ENCODE measurements at regions not wholly inside any gene's neighbourhood (a gene's known extent, or its start where the extent isn't known, plus 50 kb on each side); places are given as distances from the start of the nearest gene placed in this dataset.

- ATAC-seq (ENCODE audit: insufficient number of reproducible peaks, low FRiP score, low read depth) (no peak), DNase-seq (ENCODE audit: low spot score) (no peak)
- no peak overlapping the region for H3K27ac ChIP-seq
- H3K9me3 ChIP-seq: no peaks in the 10 kb centered on the region
- no peaks in the 10 kb centered on the region for H3K4me1 ChIP-seq (ENCODE audit: control insufficient read depth in 1 of 2, low read depth in 2 of 2)
- TF ChIP-seq CTCF (IDR thresholded peaks at IDR 0.05): no peak
- no peaks in the 10 kb centered on the region for H3K36me3 ChIP-seq
- H3K4me3 ChIP-seq: no peak overlapping the region
- H3K27me3 ChIP-seq (replicated peaks; ENCODE audit: insufficient read depth): no peaks in the 10 kb centered on the region
Measured at GRCh38 chr4:38511702-38512101, 152.3 kb upstream of the KLF3 start.

DNA sequence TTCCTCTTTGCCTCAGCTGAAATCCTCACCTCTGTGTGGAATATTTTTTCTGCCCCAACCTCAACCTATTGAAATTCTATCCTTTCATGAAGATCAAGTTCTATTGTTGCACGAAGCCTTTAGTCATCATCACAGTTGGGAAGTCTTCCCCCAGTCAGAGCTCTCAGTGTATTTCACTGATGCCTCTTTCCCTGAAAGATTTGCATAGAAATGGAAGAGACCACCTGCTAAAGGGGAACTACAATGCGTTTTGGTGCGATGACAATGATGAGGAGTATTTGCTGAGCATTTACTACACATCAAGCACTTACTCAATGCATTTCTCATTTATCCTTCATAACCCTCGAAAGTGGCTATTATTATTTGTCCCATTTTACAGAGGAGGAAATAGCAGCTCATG is 151.2 kb upstream of the KLF3 start:
- ATAC-seq (ENCODE audit: insufficient number of reproducible peaks, low FRiP score, low read depth) (no peak), DNase-seq (ENCODE audit: low spot score) (no peak)
- Histone ChIP-seq H3K4me1 (ENCODE audit: control insufficient read depth in 1 of 2, low read depth in 2 of 2) (no peaks in the 10 kb centered on the region), H3K4me3 (no peak overlapping the region), H3K27ac (no peak overlapping the region), H3K27me3 (replicated peaks; ENCODE audit: insufficient read depth) (no peaks in the 10 kb centered on the region), H3K9me3 (no peaks in the 10 kb centered on the region), H3K36me3 (no peaks in the 10 kb centered on the region)
- no peak for TF ChIP-seq CTCF (IDR thresholded peaks at IDR 0.05)

GRCh38 chr4:38514465-38515146 is 149.4 kb upstream of the KLF3 start:
- no peak for TF ChIP-seq CTCF (IDR thresholded peaks at IDR 0.05)
- Histone ChIP-seq H3K27ac (no peak overlapping the region), H3K36me3 (no peaks in the 10 kb centered on the region), H3K9me3 (no peaks in the 10 kb centered on the region), H3K27me3 (replicated peaks; ENCODE audit: insufficient read depth) (no peaks in the 10 kb centered on the region), H3K4me3 (no peak overlapping the region), H3K4me1 (ENCODE audit: control insufficient read depth in 1 of 2, low read depth in 2 of 2) (no peaks in the 10 kb centered on the region)
- no peak for ATAC-seq (ENCODE audit: insufficient number of reproducible peaks, low FRiP score, low read depth)
- DNase-seq (ENCODE audit: low spot score): no peak

DNA sequence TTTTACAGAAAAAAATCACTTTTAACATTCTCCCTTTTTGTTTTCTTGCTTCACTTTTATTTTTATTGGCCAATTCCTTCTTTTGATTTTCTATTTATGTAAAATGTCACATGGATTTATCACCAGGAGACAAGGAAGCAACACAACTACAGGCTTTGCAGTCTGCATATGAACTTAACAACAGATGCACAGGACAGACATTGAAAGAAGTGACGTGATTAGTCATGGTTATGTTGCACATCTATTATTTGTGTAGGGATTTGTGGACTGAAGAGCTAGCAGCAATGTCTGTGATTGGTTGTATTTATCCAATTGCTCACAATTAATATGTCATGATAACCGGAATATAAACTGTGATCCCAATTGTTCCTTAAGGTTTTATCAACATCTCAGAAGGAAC is 147.8 kb upstream of the KLF3 start:
- Histone ChIP-seq H3K36me3 (no peaks in the 10 kb centered on the region), H3K27me3 (replicated peaks; ENCODE audit: insufficient read depth) (no peaks in the 10 kb centered on the region), H3K27ac (no peak overlapping the region), H3K9me3 (no peaks in the 10 kb centered on the region), H3K4me1 (ENCODE audit: control insufficient read depth in 1 of 2, low read depth in 2 of 2) (no peaks in the 10 kb centered on the region), H3K4me3 (no peak overlapping the region)
- no peak for TF ChIP-seq CTCF (IDR thresholded peaks at IDR 0.05)
- ATAC-seq (ENCODE audit: insufficient number of reproducible peaks, low FRiP score, low read depth) (no peak), DNase-seq (ENCODE audit: low spot score) (no peak)

DNA sequence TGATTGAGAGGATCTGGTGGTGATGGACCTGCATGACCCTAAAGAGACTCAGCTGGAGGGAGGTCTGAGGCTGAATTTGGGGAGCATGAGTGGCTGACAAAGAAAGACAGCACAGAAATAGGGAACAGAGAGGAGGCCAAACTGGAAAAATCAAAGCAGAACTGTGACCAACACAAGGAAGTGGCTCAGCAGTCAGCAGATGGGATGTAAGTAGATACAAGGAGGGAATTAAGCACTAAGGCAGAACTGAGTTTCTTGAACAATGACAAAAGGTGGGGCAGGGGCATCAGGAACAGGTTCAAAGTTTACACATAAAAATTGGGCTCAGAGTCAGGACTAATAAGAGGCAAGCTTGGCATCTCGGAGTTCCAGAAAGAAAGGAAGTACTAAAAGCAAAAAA is 144.3 kb upstream of the KLF3 start:
- H3K27me3 ChIP-seq (replicated peaks; ENCODE audit: insufficient read depth): no peaks in the 10 kb centered on the region
- H3K4me1 ChIP-seq (ENCODE audit: control insufficient read depth in 1 of 2, low read depth in 2 of 2): no peaks in the 10 kb centered on the region
- no peaks in the 10 kb centered on the region for H3K9me3 ChIP-seq
- H3K27ac ChIP-seq: no peak overlapping the region
- no peak for TF ChIP-seq CTCF (IDR thresholded peaks at IDR 0.05)
- H3K4me3 ChIP-seq: no peak overlapping the region
- no peaks in the 10 kb centered on the region for H3K36me3 ChIP-seq
- no peak for ATAC-seq (ENCODE audit: insufficient number of reproducible peaks, low FRiP score, low read depth)
- DNase-seq (ENCODE audit: low spot score): no peak
